ENCODE measurements at regions not wholly inside any gene's neighbourhood (a gene's known extent, or its start where the extent isn't known, plus 50 kb on each side); places are given as distances from the start of the nearest gene placed in this dataset.

GRCh38 chr5:147168578-147169327 lies 66.1 kb upstream of the STK32A start:
- no peaks in the 10 kb centered on the region for H3K27me3 Mint-ChIP-seq (ENCODE audit: low read depth)
- ATAC-seq (peak; percentile 65), DNase-seq (ENCODE audit: low spot score) (no peak)

DNA sequence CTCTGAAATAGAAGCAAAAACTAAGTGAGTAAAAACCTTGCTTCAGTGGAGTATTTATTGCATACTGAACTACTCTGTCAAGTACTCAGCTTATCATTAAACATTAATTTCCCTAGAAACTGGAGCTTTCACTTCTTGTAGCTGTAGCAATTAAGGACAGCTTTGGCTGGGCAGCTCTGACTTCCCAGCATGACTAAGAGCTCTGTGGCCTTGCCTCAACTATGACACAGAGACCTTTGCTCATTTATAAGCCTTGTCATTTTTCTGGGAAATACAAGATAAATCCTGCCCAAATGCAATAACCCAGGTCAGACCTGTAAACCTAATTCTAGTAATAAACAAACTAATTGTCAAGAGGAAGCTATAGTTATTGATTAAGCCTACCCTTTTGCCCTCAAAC lies 65.4 kb upstream of the STK32A start:
- POLR2A ChIA-PET = no interaction called here
- H3K9me3 Mint-ChIP-seq = peaks cover 6% of the 10 kb centered on the region
- ATAC-seq = no peak
- CTCF ChIA-PET = interaction anchor here (1.1 to 1.9 kb wide), 3 partner anchors 19 to 636 kb away, joined by 3 to 7 read pairs (median 6); no protein-coding TSS in a partner anchor
- H3K36me3 Mint-ChIP-seq = no peaks in the 10 kb centered on the region
- H3K4me3 Mint-ChIP-seq = no peak overlapping the region
- H3K27ac Mint-ChIP-seq = no peak overlapping the region
- DNase-seq (ENCODE audit: low spot score) = no peak
- no peaks in the 10 kb centered on the region for H3K4me1 Mint-ChIP-seq
- no peaks in the 10 kb centered on the region for H3K27me3 Mint-ChIP-seq (ENCODE audit: low read depth)
- no peak for TF ChIP-seq FOXJ3 (CRISPR knock-in tag; IDR thresholded peaks at IDR 0.05; ENCODE audit: borderline replicate concordance)
- TF ChIP-seq ZMAT4 (CRISPR knock-in tag; IDR thresholded peaks at IDR 0.05) = no peak
- no peak for TF ChIP-seq ATF3 (CRISPR knock-in tag; conservative IDR thresholded peaks at IDR 0.05)
- TF ChIP-seq, protein P1, sequence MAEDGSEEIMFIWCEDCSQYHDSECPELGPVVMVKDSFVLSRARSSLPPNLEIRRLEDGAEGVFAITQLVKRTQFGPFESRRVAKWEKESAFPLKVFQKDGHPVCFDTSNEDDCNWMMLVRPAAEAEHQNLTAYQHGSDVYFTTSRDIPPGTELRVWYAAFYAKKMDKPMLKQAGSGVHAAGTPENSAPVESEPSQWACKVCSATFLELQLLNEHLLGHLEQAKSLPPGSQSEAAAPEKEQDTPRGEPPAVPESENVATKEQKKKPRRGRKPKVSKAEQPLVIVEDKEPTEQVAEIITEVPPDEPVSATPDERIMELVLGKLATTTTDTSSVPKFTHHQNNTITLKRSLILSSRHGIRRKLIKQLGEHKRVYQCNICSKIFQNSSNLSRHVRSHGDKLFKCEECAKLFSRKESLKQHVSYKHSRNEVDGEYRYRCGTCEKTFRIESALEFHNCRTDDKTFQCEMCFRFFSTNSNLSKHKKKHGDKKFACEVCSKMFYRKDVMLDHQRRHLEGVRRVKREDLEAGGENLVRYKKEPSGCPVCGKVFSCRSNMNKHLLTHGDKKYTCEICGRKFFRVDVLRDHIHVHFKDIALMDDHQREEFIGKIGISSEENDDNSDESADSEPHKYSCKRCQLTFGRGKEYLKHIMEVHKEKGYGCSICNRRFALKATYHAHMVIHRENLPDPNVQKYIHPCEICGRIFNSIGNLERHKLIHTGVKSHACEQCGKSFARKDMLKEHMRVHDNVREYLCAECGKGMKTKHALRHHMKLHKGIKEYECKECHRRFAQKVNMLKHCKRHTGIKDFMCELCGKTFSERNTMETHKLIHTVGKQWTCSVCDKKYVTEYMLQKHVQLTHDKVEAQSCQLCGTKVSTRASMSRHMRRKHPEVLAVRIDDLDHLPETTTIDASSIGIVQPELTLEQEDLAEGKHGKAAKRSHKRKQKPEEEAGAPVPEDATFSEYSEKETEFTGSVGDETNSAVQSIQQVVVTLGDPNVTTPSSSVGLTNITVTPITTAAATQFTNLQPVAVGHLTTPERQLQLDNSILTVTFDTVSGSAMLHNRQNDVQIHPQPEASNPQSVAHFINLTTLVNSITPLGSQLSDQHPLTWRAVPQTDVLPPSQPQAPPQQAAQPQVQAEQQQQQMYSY (CRISPR knock-in tag; IDR thresholded peaks at IDR 0.05) = no peak
- no peak for TF ChIP-seq ETV6 (CRISPR knock-in tag; IDR thresholded peaks at IDR 0.05)
- no peak for TF ChIP-seq ZNF416 (CRISPR knock-in tag; IDR thresholded peaks at IDR 0.05)
- TF ChIP-seq NFYB (CRISPR knock-in tag; conservative IDR thresholded peaks at IDR 0.05; ENCODE audit: low read depth) = no peak
- TF ChIP-seq, protein P2, sequence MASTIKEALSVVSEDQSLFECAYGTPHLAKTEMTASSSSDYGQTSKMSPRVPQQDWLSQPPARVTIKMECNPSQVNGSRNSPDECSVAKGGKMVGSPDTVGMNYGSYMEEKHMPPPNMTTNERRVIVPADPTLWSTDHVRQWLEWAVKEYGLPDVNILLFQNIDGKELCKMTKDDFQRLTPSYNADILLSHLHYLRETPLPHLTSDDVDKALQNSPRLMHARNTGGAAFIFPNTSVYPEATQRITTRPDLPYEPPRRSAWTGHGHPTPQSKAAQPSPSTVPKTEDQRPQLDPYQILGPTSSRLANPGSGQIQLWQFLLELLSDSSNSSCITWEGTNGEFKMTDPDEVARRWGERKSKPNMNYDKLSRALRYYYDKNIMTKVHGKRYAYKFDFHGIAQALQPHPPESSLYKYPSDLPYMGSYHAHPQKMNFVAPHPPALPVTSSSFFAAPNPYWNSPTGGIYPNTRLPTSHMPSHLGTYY (CRISPR knock-in tag; IDR thresholded peaks at IDR 0.05) = no peak
- TF ChIP-seq, protein P3, sequence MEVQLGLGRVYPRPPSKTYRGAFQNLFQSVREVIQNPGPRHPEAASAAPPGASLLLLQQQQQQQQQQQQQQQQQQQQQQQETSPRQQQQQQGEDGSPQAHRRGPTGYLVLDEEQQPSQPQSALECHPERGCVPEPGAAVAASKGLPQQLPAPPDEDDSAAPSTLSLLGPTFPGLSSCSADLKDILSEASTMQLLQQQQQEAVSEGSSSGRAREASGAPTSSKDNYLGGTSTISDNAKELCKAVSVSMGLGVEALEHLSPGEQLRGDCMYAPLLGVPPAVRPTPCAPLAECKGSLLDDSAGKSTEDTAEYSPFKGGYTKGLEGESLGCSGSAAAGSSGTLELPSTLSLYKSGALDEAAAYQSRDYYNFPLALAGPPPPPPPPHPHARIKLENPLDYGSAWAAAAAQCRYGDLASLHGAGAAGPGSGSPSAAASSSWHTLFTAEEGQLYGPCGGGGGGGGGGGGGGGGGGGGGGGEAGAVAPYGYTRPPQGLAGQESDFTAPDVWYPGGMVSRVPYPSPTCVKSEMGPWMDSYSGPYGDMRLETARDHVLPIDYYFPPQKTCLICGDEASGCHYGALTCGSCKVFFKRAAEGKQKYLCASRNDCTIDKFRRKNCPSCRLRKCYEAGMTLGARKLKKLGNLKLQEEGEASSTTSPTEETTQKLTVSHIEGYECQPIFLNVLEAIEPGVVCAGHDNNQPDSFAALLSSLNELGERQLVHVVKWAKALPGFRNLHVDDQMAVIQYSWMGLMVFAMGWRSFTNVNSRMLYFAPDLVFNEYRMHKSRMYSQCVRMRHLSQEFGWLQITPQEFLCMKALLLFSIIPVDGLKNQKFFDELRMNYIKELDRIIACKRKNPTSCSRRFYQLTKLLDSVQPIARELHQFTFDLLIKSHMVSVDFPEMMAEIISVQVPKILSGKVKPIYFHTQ (CRISPR knock-in tag; IDR thresholded peaks at IDR 0.05) = no peak
- TF ChIP-seq OVOL2 (CRISPR knock-in tag; IDR thresholded peaks at IDR 0.05; ENCODE audit: borderline replicate concordance) = no peak
- no peak for TF ChIP-seq MXD4 (CRISPR knock-in tag; IDR thresholded peaks at IDR 0.05; ENCODE audit: borderline replicate concordance)

More at GRCh38 chr5:147168578-147169327, 66.1 kb upstream of the STK32A start:
- Mint-ChIP-seq H3K36me3 (peaks cover 2% of the 10 kb centered on the region), H3K4me1 (no peaks in the 10 kb centered on the region), H3K4me3 (no peak overlapping the region), H3K9me3 (peaks cover 9% of the 10 kb centered on the region), H3K27ac (no peak overlapping the region)
- TF ChIP-seq NR3C1 (CRISPR knock-in tag; conservative IDR thresholded peaks at IDR 0.05; ENCODE audit: low read depth) (no peak), FOXK1 (CRISPR knock-in tag; IDR thresholded peaks at IDR 0.05) (no peak), PRRX2 (CRISPR knock-in tag; IDR thresholded peaks at IDR 0.05) (no peak), USF1 (CRISPR knock-in tag; IDR thresholded peaks at IDR 0.05) (no peak), ATF3 (CRISPR knock-in tag; conservative IDR thresholded peaks at IDR 0.05) (no peak), FOXJ3 (CRISPR knock-in tag; IDR thresholded peaks at IDR 0.05; ENCODE audit: borderline replicate concordance) (no peak), EMX1 (CRISPR knock-in tag; IDR thresholded peaks at IDR 0.05) (no peak), ZMAT4 (CRISPR knock-in tag; IDR thresholded peaks at IDR 0.05) (no peak), KAT7 (CRISPR knock-in tag; IDR thresholded peaks at IDR 0.05; ENCODE audit: borderline replicate concordance) (no peak), CREB1 (CRISPR knock-in tag; IDR thresholded peaks at IDR 0.05) (no peak), ZNF138 (CRISPR knock-in tag; conservative IDR thresholded peaks at IDR 0.05) (no peak), ZNF263 (CRISPR knock-in tag; IDR thresholded peaks at IDR 0.05; ENCODE audit: low read depth) (no peak)
- TF ChIP-seq, protein P4, sequence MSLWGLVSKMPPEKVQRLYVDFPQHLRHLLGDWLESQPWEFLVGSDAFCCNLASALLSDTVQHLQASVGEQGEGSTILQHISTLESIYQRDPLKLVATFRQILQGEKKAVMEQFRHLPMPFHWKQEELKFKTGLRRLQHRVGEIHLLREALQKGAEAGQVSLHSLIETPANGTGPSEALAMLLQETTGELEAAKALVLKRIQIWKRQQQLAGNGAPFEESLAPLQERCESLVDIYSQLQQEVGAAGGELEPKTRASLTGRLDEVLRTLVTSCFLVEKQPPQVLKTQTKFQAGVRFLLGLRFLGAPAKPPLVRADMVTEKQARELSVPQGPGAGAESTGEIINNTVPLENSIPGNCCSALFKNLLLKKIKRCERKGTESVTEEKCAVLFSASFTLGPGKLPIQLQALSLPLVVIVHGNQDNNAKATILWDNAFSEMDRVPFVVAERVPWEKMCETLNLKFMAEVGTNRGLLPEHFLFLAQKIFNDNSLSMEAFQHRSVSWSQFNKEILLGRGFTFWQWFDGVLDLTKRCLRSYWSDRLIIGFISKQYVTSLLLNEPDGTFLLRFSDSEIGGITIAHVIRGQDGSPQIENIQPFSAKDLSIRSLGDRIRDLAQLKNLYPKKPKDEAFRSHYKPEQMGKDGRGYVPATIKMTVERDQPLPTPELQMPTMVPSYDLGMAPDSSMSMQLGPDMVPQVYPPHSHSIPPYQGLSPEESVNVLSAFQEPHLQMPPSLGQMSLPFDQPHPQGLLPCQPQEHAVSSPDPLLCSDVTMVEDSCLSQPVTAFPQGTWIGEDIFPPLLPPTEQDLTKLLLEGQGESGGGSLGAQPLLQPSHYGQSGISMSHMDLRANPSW (CRISPR knock-in tag; conservative IDR thresholded peaks at IDR 0.05; ENCODE audit: low read depth) = no peak
- ChIA-PET POLR2A (no interaction called here), CTCF (interaction anchor here (1.1 to 1.9 kb wide), 3 partner anchors 20 to 635 kb away, joined by 3 to 7 read pairs (median 6); no protein-coding TSS in a partner anchor)

Data from WTC11 (cell line).